CD14-positive monocyte (primary cell): ENCODE measurements at regions not wholly inside any gene's neighbourhood (a gene's known extent, or its start where the extent isn't known, plus 50 kb on each side); places are given as distances from the start of the nearest gene placed in this dataset.

Source experiments
- DNase-seq, 3 donors: peaks; one replicate each; pipeline ENCODE4 v3.0.0-alpha.2; 2011 to 2022
- H2AFZ ChIP-seq: 2 replicates; pipeline ENCODE4 v1.6.0; 2012; ENCODE audit warnings: mild to moderate bottlenecking, low read depth, low read length, inconsistent platforms; ENCODE audit not compliant: insufficient read depth, poor library complexity, severe bottlenecking
- H3K27ac ChIP-seq, 2 donors: 1 replicate in 1 of 2; 2 replicates in 1 of 2; pipeline ENCODE4 v1.5.1; 2012 to 2013; ENCODE audit warnings: low read length in 2 of 2, control low read depth in 1 of 2, inconsistent platforms in 1 of 2, low read depth in 1 of 2, mild to moderate bottlenecking in 1 of 2
- H3K27me3 ChIP-seq, 2 donors: one replicate each; pipeline versions ENCODE4 v1.6.0 to v1.6.1; 2011 to 2013; ENCODE audit warnings: low read length in 2 of 2; ENCODE audit not compliant: control insufficient read depth in 2 of 2, insufficient read depth in 2 of 2
- H3K36me3 ChIP-seq, 2 donors: replicated peaks in 1 of 2; 1 replicate in 1 of 2; 2 replicates in 1 of 2; pipeline versions ENCODE4 v1.5.1 to v1.6.1; 2012 to 2013; ENCODE audit warnings: low read length in 2 of 2, control low read depth in 1 of 2, inconsistent platforms in 1 of 2, mild to moderate bottlenecking in 1 of 2; ENCODE audit not compliant: insufficient read depth in 2 of 2, control insufficient read depth in 1 of 2
- H3K4me1 ChIP-seq, 2 donors: 1 replicate in 1 of 2; 2 replicates in 1 of 2; pipeline versions ENCODE4 v1.5.1 to v1.6.1; 2012 to 2013; ENCODE audit warnings: low read length in 2 of 2, control low read depth in 1 of 2, inconsistent platforms in 1 of 2, mild to moderate bottlenecking in 1 of 2, moderate library complexity in 1 of 2; ENCODE audit not compliant: insufficient read depth in 2 of 2, control insufficient read depth in 1 of 2
- H3K4me2 ChIP-seq: replicated peaks from 2 replicates; pipeline ENCODE3; 2012; ENCODE audit warnings: low read length, moderate library complexity, mild to moderate bottlenecking; ENCODE audit not compliant: poor library complexity, severe bottlenecking; ENCODE audit errors: extremely low read depth
- H3K4me3 ChIP-seq, 3 experiments: fragments of 200-600 bp in 1 of 3; sonication (generic) in 1 of 3; replicated peaks in 1 of 3; 1 replicate in 2 of 3; 2 replicates in 1 of 3; pipeline ENCODE4 v1.5.1; 2011 to 2013; ENCODE audit warnings: low read length in 3 of 3, mild to moderate bottlenecking in 3 of 3, control low read depth in 2 of 3, low read depth in 2 of 3, inconsistent platforms in 1 of 3, moderate library complexity in 1 of 3
- H3K79me2 ChIP-seq: 2 replicates; pipeline ENCODE4 v1.6.0; 2012; ENCODE audit warnings: mild to moderate bottlenecking, control low read depth, inconsistent platforms, low read length, moderate library complexity; ENCODE audit not compliant: insufficient read depth
- H3K9ac ChIP-seq: 2 replicates; pipeline ENCODE4 v1.6.0; 2017; ENCODE audit warnings: low read length, mild to moderate bottlenecking; ENCODE audit not compliant: insufficient read depth, poor library complexity, severe bottlenecking
- H3K9me3 ChIP-seq, 2 donors: replicated peaks in 1 of 2; 1 replicate in 1 of 2; 2 replicates in 1 of 2; pipeline versions ENCODE4 v1.5.1 to v1.6.1; 2012 to 2013; ENCODE audit warnings: low read length in 2 of 2, control low read depth in 1 of 2; ENCODE audit not compliant: control insufficient read depth in 1 of 2, insufficient read depth in 1 of 2
- H4K20me1 ChIP-seq: 2 replicates; pipeline ENCODE4 v1.6.0; 2012; ENCODE audit warnings: mild to moderate bottlenecking, low read length, control low read depth, moderate library complexity; ENCODE audit not compliant: insufficient read depth
- H3K27ac Mint-ChIP-seq, 7 donors: one replicate each; pipeline ENCODE4 v1.8.0; 2020; ENCODE audit warnings: mild to moderate bottlenecking in 7 of 7, mixed read lengths in 7 of 7, moderate library complexity in 6 of 7, inconsistent platforms in 2 of 7
- H3K27me3 Mint-ChIP-seq, 3 donors: one replicate each; pipeline ENCODE4 v1.8.0; 2021 to 2022; ENCODE audit warnings: low read depth in 3 of 3, mild to moderate bottlenecking in 3 of 3, mixed read lengths in 3 of 3, moderate library complexity in 3 of 3, inconsistent platforms in 1 of 3
- H3K36me3 Mint-ChIP-seq, 2 donors: one replicate each; pipeline ENCODE4 v1.8.0; 2020; ENCODE audit warnings: mixed read lengths in 2 of 2, inconsistent platforms in 1 of 2, mild to moderate bottlenecking in 1 of 2
- H3K4me1 Mint-ChIP-seq: one replicate; pipeline ENCODE4 v1.8.0; 2020; ENCODE audit warnings: mild to moderate bottlenecking, mixed read lengths
- H3K4me3 Mint-ChIP-seq, 2 donors: one replicate each; pipeline ENCODE4 v1.8.0; 2020; ENCODE audit warnings: mild to moderate bottlenecking in 2 of 2, mixed read lengths in 2 of 2, moderate library complexity in 1 of 2
- H3K9me3 Mint-ChIP-seq, 7 donors: one replicate each; pipeline ENCODE4 v1.8.0; 2020 to 2022; ENCODE audit warnings: mixed read lengths in 7 of 7, mild to moderate bottlenecking in 6 of 7, moderate library complexity in 6 of 7, inconsistent platforms in 2 of 7
- CTCF ChIP-seq: fragments of 200-600 bp; IDR thresholded peaks from one replicate; pipeline ENCODE4 v1.8.0; 2022; ENCODE audit warnings: antibody characterized with exemption, mild to moderate bottlenecking
- WGBS: methylation state at CpG from one replicate; pipeline ENCODE4 v1.1.5; 2013; ENCODE audit warnings: missing lambda C conversion rate; ENCODE audit not compliant: insufficient coverage; 5-methylcytosine and 5-hydroxymethylcytosine counted together
- intact Hi-C, 2 donors: fragments of 100-400 bp; cut with micrococcal nuclease; formaldehyde crosslinking; loops; one replicate each; pipeline versions ENCODE4 v1.15.0 to v1.15.1; 2023

DNA sequence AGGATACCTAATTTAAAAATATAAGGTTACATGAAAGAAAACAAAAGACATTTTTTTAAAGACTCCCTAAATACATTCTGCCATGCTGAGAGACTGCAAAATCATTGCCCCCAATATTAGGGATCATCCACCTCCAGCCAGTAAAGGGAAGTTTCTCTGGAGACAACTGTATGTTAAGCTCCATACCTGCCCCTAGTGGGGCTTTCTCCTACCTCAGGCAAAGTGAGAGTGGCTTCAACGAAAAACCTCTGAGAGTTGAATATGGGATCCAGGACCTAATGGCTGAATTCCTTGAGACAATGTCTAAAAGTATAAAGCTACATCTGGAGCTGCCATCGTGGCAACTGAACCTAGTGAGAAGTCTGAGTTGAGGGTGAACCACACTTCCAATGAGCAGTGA, 248.1 kb upstream of the FIGN start:
- no peak for DNase-seq
- Histone ChIP-seq H3K36me3 (no peaks in the 10 kb centered on the region), H3K27ac (no peak overlapping the region), H3K9me3 (no peaks in the 10 kb centered on the region), H3K4me3 (no peak overlapping the region), H3K4me2 (no peak overlapping the region), H2AFZ (no peak overlapping the region), H3K27me3 (no peaks in the 10 kb centered on the region), H3K4me1 (no peaks in the 10 kb centered on the region), H4K20me1 (no peaks in the 10 kb centered on the region), H3K79me2 (no peaks in the 10 kb centered on the region), H3K9ac (no peak overlapping the region)
- peaks cover 0 to 4% (median 0%) of the 10 kb centered on the region in 7 donors for H3K9me3 Mint-ChIP-seq
- H3K27ac Mint-ChIP-seq = no peak overlapping the region
- no peaks in the 10 kb centered on the region for H3K36me3 Mint-ChIP-seq
- no peaks in the 10 kb centered on the region for H3K4me1 Mint-ChIP-seq
- intact Hi-C loops = no loop called here
- TF ChIP-seq CTCF = no peak
- WGBS = no CpG with 5 or more reads among the region's 2 CpGs
- no peak overlapping the region for H3K4me3 Mint-ChIP-seq
- H3K27me3 Mint-ChIP-seq = no peaks in the 10 kb centered on the region

- Histone ChIP-seq H3K9ac (no peak overlapping the region), H3K27me3 (no peaks in the 10 kb centered on the region), H4K20me1 (no peaks in the 10 kb centered on the region), H3K27ac (no peak overlapping the region), H3K9me3 (peaks cover 0 to 3% of the 10 kb centered on the region in 2 donors), H3K36me3 (no peaks in the 10 kb centered on the region), H2AFZ (no peak overlapping the region), H3K4me3 (no peak overlapping the region), H3K4me1 (no peaks in the 10 kb centered on the region), H3K4me2 (no peak overlapping the region), H3K79me2 (no peaks in the 10 kb centered on the region)
- Mint-ChIP-seq H3K27ac (no peak overlapping the region), H3K9me3 (peaks cover 0 to 4% (median 1%) of the 10 kb centered on the region in 7 donors), H3K27me3 (no peaks in the 10 kb centered on the region), H3K36me3 (no peaks in the 10 kb centered on the region), H3K4me3 (no peak overlapping the region), H3K4me1 (no peaks in the 10 kb centered on the region)
- TF ChIP-seq CTCF = no peak
- intact Hi-C loops = no loop called here
- no peak for DNase-seq
These were observed 247.1 kb upstream of the FIGN start for GRCh38 chr2:163982938-163983337.
